Nephron progenitor cell (in vitro differentiated cells): ENCODE measurements at regions not wholly inside any gene's neighbourhood (a gene's known extent, or its start where the extent isn't known, plus 50 kb on each side); places are given as distances from the start of the nearest gene placed in this dataset.

ENCODE experiments used
- DNase-seq: peaks from one replicate; pipeline ENCODE4 v3.0.0; 2021
- H3K27ac Mint-ChIP-seq: 2 replicates; pipeline ENCODE4 v1.8.0; 2021; ENCODE audit warnings: mild to moderate bottlenecking, moderate library complexity, mixed read lengths
- H3K27me3 Mint-ChIP-seq: 2 replicates; pipeline ENCODE4 v1.8.0; 2021; ENCODE audit warnings: mild to moderate bottlenecking, low read depth, mixed read lengths; ENCODE audit not compliant: poor library complexity
- H3K36me3 Mint-ChIP-seq: 2 replicates; pipeline ENCODE4 v1.8.0; 2021; ENCODE audit warnings: low read depth, mixed read lengths
- H3K4me1 Mint-ChIP-seq: 2 replicates; pipeline ENCODE4 v1.8.0; 2021; ENCODE audit warnings: mixed read lengths
- H3K4me3 Mint-ChIP-seq: 2 replicates; pipeline ENCODE4 v1.8.0; 2021; ENCODE audit warnings: mild to moderate bottlenecking, moderate library complexity, mixed read lengths
- H3K9me3 Mint-ChIP-seq: 2 replicates; pipeline ENCODE4 v1.8.0; 2021; ENCODE audit warnings: mild to moderate bottlenecking, moderate library complexity, mixed read lengths
- CTCF ChIP-seq: fragments of 200-600 bp; sonication (generic); IDR thresholded peaks from 2 replicates; pipeline ENCODE4 v1.5.0; 2021; ENCODE audit warnings: antibody characterized with exemption

- no peak overlapping the region for H3K27ac Mint-ChIP-seq
- DNase-seq: no peak
- no peaks in the 10 kb centered on the region for H3K36me3 Mint-ChIP-seq
- no peak for TF ChIP-seq CTCF
- H3K4me3 Mint-ChIP-seq: no peak overlapping the region
- peaks cover 10% of the 10 kb centered on the region for H3K9me3 Mint-ChIP-seq
- H3K27me3 Mint-ChIP-seq: peaks cover 4% of the 10 kb centered on the region
- H3K4me1 Mint-ChIP-seq: peaks cover 4% of the 10 kb centered on the region
These were observed 89.3 kb upstream of the NAP1L1 start for GRCh38 chr12:76173756-76174155.

- peaks cover 2% of the 10 kb centered on the region for H3K27me3 Mint-ChIP-seq
- no peaks in the 10 kb centered on the region for H3K36me3 Mint-ChIP-seq
- H3K27ac Mint-ChIP-seq: no peak overlapping the region
- peaks cover 15% of the 10 kb centered on the region for H3K4me1 Mint-ChIP-seq
- peak; percentile 63 for TF ChIP-seq CTCF
- H3K4me3 Mint-ChIP-seq: no peak overlapping the region
- H3K9me3 Mint-ChIP-seq: peaks cover under 1% of the 10 kb centered on the region
- DNase-seq: peak; percentile 45
These were observed 74.2 kb upstream of the NAP1L1 start for GRCh38 chr12:76158518-76159321.

- no peaks in the 10 kb centered on the region for H3K9me3 Mint-ChIP-seq
- no peaks in the 10 kb centered on the region for H3K27me3 Mint-ChIP-seq
- no peaks in the 10 kb centered on the region for H3K36me3 Mint-ChIP-seq
- no peak for DNase-seq
- H3K4me1 Mint-ChIP-seq: peaks cover 15% of the 10 kb centered on the region
- no peak overlapping the region for H3K4me3 Mint-ChIP-seq
- no peak for TF ChIP-seq CTCF
- no peak overlapping the region for H3K27ac Mint-ChIP-seq
These were observed 72.2 kb upstream of the NAP1L1 start for GRCh38 chr12:76156726-76157125.

GRCh38 chr12:76156314-76156713 is 71.8 kb upstream of the NAP1L1 start:
- Mint-ChIP-seq H3K27me3 (no peaks in the 10 kb centered on the region), H3K27ac (no peak overlapping the region)

GRCh38 chr12:76155157-76155670 is 70.7 kb upstream of the NAP1L1 start:
- Mint-ChIP-seq H3K9me3 (no peaks in the 10 kb centered on the region), H3K4me3 (no peak overlapping the region), H3K27me3 (no peaks in the 10 kb centered on the region), H3K4me1 (peaks cover 15% of the 10 kb centered on the region), H3K27ac (no peak overlapping the region), H3K36me3 (no peaks in the 10 kb centered on the region)
- DNase-seq: no peak
- TF ChIP-seq CTCF: no peak

More at GRCh38 chr12:76156314-76156713, 71.8 kb upstream of the NAP1L1 start:
- Mint-ChIP-seq H3K4me3 (no peak overlapping the region), H3K9me3 (no peaks in the 10 kb centered on the region), H3K36me3 (no peaks in the 10 kb centered on the region), H3K4me1 (peaks cover 15% of the 10 kb centered on the region)
- no peak for TF ChIP-seq CTCF
- no peak for DNase-seq

GRCh38 chr12:76153616-76154015 is 69.1 kb upstream of the NAP1L1 start:
- Mint-ChIP-seq H3K27me3 (no peaks in the 10 kb centered on the region), H3K4me1 (peaks cover 3% of the 10 kb centered on the region), H3K27ac (no peak overlapping the region), H3K36me3 (no peaks in the 10 kb centered on the region), H3K4me3 (no peak overlapping the region), H3K9me3 (no peaks in the 10 kb centered on the region)
- no peak for DNase-seq
- no peak for TF ChIP-seq CTCF
